Activated CD8-positive, alpha-beta T cell treated with anti-CD3 and anti-CD28 coated beads, Interleukin-2, amount 10 ng/mL, durations not matched to agents 7 days and 5 days (primary cell): ENCODE measurements at regions not wholly inside any gene's neighbourhood (a gene's known extent, or its start where the extent isn't known, plus 50 kb on each side); places are given as distances from the start of the nearest gene placed in this dataset.

Experiments
- ATAC-seq: fragments of 150-1000 bp; cut with Tn5 transposase; one replicate; pipeline ENCODE4 v1.10.0; 2021; ENCODE audit warnings: moderate library complexity
- CTCF ChIA-PET: fragments of 350-600 bp; sonication (Branson Sonifier 250); formaldehyde crosslinking; loops from one replicate; lab custom pipeline; 2021; ENCODE audit warnings: antibody characterized with exemption; lab: Charles Lee
- POLR2A ChIA-PET: fragments of 350-600 bp; sonication (Branson Sonifier 250); formaldehyde crosslinking; loops from one replicate; lab custom pipeline; 2021; ENCODE audit warnings: antibody characterized with exemption; lab: Charles Lee
- DNase-seq: peaks from one replicate; pipeline ENCODE4 v3.0.0-alpha.2; 2020
- H3K27ac Mint-ChIP-seq: one replicate; pipeline ENCODE4 v1.8.0; 2021; ENCODE audit warnings: mild to moderate bottlenecking, mixed read lengths
- H3K27me3 Mint-ChIP-seq: one replicate; pipeline ENCODE4 v1.8.0; 2021; ENCODE audit warnings: low read depth, mixed read lengths
- H3K36me3 Mint-ChIP-seq: one replicate; pipeline ENCODE4 v1.8.0; 2021; ENCODE audit warnings: low read depth, mixed read lengths
- H3K4me1 Mint-ChIP-seq: one replicate; pipeline ENCODE4 v1.8.0; 2021; ENCODE audit warnings: low read depth, mixed read lengths
- H3K4me3 Mint-ChIP-seq: one replicate; pipeline ENCODE4 v1.8.0; 2021; ENCODE audit warnings: mild to moderate bottlenecking, mixed read lengths
- H3K9me3 Mint-ChIP-seq: one replicate; pipeline ENCODE4 v1.8.0; 2022; ENCODE audit warnings: mixed read lengths; ENCODE audit not compliant: insufficient read depth

DNA sequence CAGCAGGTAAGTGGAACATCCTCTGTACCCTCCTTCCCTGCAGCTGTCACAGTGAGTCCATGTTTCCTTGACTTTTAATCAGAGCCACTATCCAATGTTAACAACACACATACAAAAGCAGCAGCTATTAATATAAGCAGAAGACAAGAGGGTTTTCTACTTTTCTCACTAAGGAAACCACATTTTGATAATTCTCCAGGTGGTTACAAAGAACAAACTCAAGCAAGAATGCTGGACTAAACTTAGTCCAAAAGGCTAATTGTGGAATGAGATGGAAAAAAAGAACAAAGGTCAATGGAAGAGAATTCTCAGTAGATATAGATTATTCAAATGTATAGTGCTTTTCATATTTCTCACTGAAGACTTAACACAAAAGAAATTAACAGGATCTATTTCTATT, 176.9 kb upstream of the SLC39A10 start:
- ChIA-PET CTCF (no interaction called here), POLR2A (interaction anchor here (0.6 kb wide), 1 partner anchor 178 kb away, joined by 3 read pairs; no protein-coding TSS in a partner anchor)
- H3K4me3 Mint-ChIP-seq: no peak overlapping the region
- ATAC-seq: no peak
- peaks cover 23% of the 10 kb centered on the region for H3K9me3 Mint-ChIP-seq
- H3K36me3 Mint-ChIP-seq: peaks cover 39% of the 10 kb centered on the region
- no peak overlapping the region for H3K27ac Mint-ChIP-seq
- peaks cover 22% of the 10 kb centered on the region for H3K4me1 Mint-ChIP-seq
- no peaks in the 10 kb centered on the region for H3K27me3 Mint-ChIP-seq
- DNase-seq: no peak

DNA sequence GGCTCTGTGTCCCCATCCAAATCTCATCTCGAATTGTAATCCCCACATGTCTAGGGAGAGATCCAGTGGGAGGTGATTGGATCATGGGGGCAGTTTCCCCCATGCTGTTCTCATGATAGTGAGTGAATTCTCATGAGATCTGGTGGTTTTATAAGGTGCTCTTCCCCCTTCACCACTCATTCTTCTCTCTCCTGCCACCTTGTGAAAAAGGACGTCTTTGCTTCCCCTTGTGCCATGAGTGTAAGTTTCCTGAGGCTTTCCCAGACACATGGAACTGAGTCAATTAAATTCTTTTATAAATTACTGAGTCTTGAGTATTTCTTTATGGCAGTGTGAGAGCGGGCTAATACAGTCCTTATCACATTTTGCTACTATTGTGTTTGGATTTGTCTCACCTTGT, 177.6 kb upstream of the SLC39A10 start:
- Mint-ChIP-seq H3K4me3 (no peak overlapping the region), H3K4me1 (peaks cover 19% of the 10 kb centered on the region), H3K36me3 (peaks cover 34% of the 10 kb centered on the region), H3K27ac (no peak overlapping the region), H3K9me3 (peaks cover 23% of the 10 kb centered on the region), H3K27me3 (no peaks in the 10 kb centered on the region)
- ChIA-PET POLR2A (interaction anchor here (0.6 kb wide), 1 partner anchor 179 kb away, joined by 3 read pairs; no protein-coding TSS in a partner anchor), CTCF (no interaction called here)
- ATAC-seq (no peak), DNase-seq (no peak)

DNA sequence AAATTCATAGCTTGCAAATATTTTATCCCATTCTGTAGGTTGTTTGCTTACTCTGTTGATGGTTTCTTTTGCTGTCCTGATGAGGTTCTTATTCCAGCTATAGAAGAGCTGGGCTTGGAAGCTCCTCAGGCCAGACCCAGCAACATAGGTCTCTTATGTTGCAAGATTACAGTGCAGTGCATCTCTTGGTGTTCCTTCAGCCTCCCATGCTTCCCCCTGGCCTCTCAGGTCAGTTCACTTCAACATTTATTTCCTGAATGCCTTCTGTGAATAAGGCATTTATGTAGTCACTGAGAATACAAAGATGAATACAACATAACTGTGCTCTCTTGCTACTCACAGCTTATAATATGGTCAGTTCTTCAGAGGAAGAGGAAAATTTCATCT, 179.0 kb upstream of the SLC39A10 start:
- H3K27me3 Mint-ChIP-seq: no peaks in the 10 kb centered on the region
- peaks cover 27% of the 10 kb centered on the region for H3K4me1 Mint-ChIP-seq
- peaks cover 31% of the 10 kb centered on the region for H3K36me3 Mint-ChIP-seq
- H3K27ac Mint-ChIP-seq: no peak overlapping the region
- H3K9me3 Mint-ChIP-seq: peaks cover 24% of the 10 kb centered on the region
- ATAC-seq (no peak), DNase-seq (no peak)
- POLR2A ChIA-PET: interaction anchor here (0.9 kb wide), 1 partner anchor 58 kb away, joined by 3 read pairs; no protein-coding TSS in a partner anchor
- no peak overlapping the region for H3K4me3 Mint-ChIP-seq
- CTCF ChIA-PET: interaction anchor here (0.7 to 1.1 kb wide), 3 partner anchors 12 to 39 kb away, joined by 3 read pairs; no protein-coding TSS in a partner anchor

DNA sequence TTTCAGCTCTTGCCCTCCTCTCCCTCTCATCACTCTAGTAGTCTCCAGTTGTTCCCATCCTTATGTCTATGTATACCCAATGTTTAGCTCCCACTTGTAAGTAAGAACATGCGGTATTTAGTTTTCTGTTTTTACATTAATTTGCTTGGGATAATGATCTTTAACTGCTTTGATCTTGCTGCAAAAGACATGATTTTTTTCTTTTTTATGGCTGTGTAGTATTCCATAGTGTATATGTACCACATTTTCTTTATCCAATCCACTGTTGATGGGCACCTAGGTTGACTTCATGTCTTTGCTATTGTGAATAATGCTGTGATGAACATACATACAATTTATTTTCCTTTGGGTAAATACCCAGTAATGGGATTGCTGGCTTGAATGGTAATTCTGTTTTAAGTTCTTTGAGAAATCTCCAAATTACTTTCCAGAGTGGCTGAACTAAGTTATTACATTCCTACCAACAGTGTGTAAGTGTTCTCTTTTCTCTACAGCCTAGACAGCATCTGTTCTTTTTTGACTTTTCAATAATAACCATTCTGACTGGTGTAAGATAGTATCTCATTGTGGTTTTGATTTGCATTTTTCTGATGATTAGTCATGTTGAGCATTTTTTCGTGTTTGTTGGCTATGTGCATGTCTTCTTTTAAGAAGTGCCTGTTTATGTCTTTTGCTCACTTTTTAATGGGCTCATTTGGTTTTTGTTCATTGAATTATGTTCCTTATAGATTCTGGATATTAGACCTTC, 179.6 kb upstream of the SLC39A10 start:
- ChIA-PET POLR2A (interaction anchor here (0.9 kb wide), 1 partner anchor 58 kb away, joined by 3 read pairs; no protein-coding TSS in a partner anchor), CTCF (interaction anchor here (0.7 to 1.1 kb wide), 6 partner anchors 11 to 183 kb away, joined by 3 to 5 read pairs (median 3); no protein-coding TSS in a partner anchor)
- Mint-ChIP-seq H3K4me3 (no peak overlapping the region), H3K36me3 (peaks cover 33% of the 10 kb centered on the region), H3K27ac (no peak overlapping the region), H3K4me1 (peaks cover 27% of the 10 kb centered on the region), H3K9me3 (peaks cover 27% of the 10 kb centered on the region), H3K27me3 (no peaks in the 10 kb centered on the region)
- peak; percentile 30 for ATAC-seq
- no peak for DNase-seq

GRCh38 chr2:195475336-195475735, 181.7 kb upstream of the SLC39A10 start:
- peaks cover 27% of the 10 kb centered on the region for H3K4me1 Mint-ChIP-seq
- peaks cover 26% of the 10 kb centered on the region for H3K36me3 Mint-ChIP-seq
- DNase-seq (no peak), ATAC-seq (no peak)
- H3K27ac Mint-ChIP-seq: no peak overlapping the region
- ChIA-PET POLR2A (no interaction called here), CTCF (interaction anchor here (1.5 kb wide), 1 partner anchor 9 kb away, joined by 3 read pairs; no protein-coding TSS in a partner anchor)
- H3K27me3 Mint-ChIP-seq: no peaks in the 10 kb centered on the region
- no peak overlapping the region for H3K4me3 Mint-ChIP-seq
- H3K9me3 Mint-ChIP-seq: peaks cover 17% of the 10 kb centered on the region

- Mint-ChIP-seq H3K36me3 (peaks cover 20% of the 10 kb centered on the region), H3K9me3 (peaks cover 17% of the 10 kb centered on the region), H3K4me1 (peaks cover 22% of the 10 kb centered on the region), H3K4me3 (no peak overlapping the region), H3K27me3 (no peaks in the 10 kb centered on the region), H3K27ac (no peak overlapping the region)
- CTCF ChIA-PET: interaction anchor here (1.0 kb wide), 1 partner anchor 35 kb away, joined by 3 read pairs; no protein-coding TSS in a partner anchor
- no peak for ATAC-seq
- DNase-seq: no peak
- POLR2A ChIA-PET: no interaction called here
Observed at GRCh38 chr2:195473862-195474261, 183.2 kb upstream of the SLC39A10 start.

- H3K4me1 Mint-ChIP-seq: peaks cover 22% of the 10 kb centered on the region
- H3K36me3 Mint-ChIP-seq: peaks cover 15% of the 10 kb centered on the region
- DNase-seq (no peak), ATAC-seq (no peak)
- H3K4me3 Mint-ChIP-seq: no peak overlapping the region
- H3K27ac Mint-ChIP-seq: peak overlapping the region; percentile 75
- POLR2A ChIA-PET: no interaction called here
- H3K27me3 Mint-ChIP-seq: no peaks in the 10 kb centered on the region
- CTCF ChIA-PET: interaction anchor here (1.5 kb wide), 1 partner anchor 49 kb away, joined by 3 read pairs; no protein-coding TSS in a partner anchor
- H3K9me3 Mint-ChIP-seq: peaks cover 11% of the 10 kb centered on the region
Observed at GRCh38 chr2:195472501-195473234, 184.4 kb upstream of the SLC39A10 start.

DNA sequence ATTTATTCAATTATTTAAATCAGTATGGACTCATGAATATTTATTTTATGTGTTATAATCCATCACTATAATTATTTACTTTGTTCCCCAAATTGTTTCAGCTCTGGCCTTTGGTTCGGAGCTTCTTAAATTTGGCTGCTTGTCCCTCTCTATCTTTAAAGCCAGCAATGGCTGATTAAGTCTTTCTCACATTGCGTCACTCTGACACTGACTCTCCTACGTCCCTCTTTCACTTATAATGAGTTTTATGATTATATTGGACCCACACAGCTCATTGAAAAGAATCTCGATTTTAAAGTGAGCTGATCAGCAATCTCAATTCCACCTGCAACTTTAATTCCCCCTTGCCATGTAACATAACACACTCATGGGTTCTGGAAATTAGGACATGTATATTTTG, 185.2 kb upstream of the SLC39A10 start:
- CTCF ChIA-PET: interaction anchor here (0.7 to 1.5 kb wide), 2 partner anchors 48 to 188 kb away, joined by 3 read pairs; no protein-coding TSS in a partner anchor
- peaks cover 12% of the 10 kb centered on the region for H3K36me3 Mint-ChIP-seq
- peaks cover 9% of the 10 kb centered on the region for H3K9me3 Mint-ChIP-seq
- no peak overlapping the region for H3K4me3 Mint-ChIP-seq
- DNase-seq: no peak
- no peak for ATAC-seq
- POLR2A ChIA-PET: no interaction called here
- no peaks in the 10 kb centered on the region for H3K27me3 Mint-ChIP-seq
- H3K4me1 Mint-ChIP-seq: peaks cover 16% of the 10 kb centered on the region
- H3K27ac Mint-ChIP-seq: no peak overlapping the region

- ChIA-PET POLR2A (interaction anchor here (1.0 kb wide), 1 partner anchor 186 kb away, joined by 3 read pairs; the partner anchor contains the start of gene SLC39A10), CTCF (interaction anchor here (0.7 to 1.5 kb wide), 2 partner anchors 48 to 189 kb away, joined by 3 read pairs; no protein-coding TSS in a partner anchor)
- ATAC-seq (no peak), DNase-seq (no peak)
- H3K4me1 Mint-ChIP-seq: peaks cover 16% of the 10 kb centered on the region
- H3K9me3 Mint-ChIP-seq: peaks cover 13% of the 10 kb centered on the region
- H3K27ac Mint-ChIP-seq: no peak overlapping the region
- no peak overlapping the region for H3K4me3 Mint-ChIP-seq
- no peaks in the 10 kb centered on the region for H3K27me3 Mint-ChIP-seq
- peaks cover 12% of the 10 kb centered on the region for H3K36me3 Mint-ChIP-seq
Observed at GRCh38 chr2:195471163-195471562, 185.9 kb upstream of the SLC39A10 start.

DNA sequence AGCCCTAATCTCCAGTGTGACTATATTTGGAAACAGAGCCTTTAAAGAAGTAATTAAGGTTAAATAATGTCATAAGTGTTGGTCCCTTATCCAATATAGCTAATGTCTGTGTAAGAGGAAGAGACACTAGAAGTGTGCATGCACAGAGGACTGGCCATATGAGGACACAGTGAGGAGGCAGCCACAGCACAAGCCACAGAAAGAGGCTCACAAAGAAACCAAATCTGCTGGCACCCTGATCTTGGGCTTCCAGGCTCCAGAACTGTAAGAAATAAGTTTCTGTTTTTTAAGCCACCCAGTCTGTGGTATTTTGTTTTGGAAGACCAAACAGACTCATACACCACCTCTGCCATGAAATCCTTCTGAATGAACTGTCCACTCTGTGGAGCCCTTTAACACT, 186.4 kb upstream of the SLC39A10 start:
- DNase-seq (no peak), ATAC-seq (no peak)
- Mint-ChIP-seq H3K4me3 (no peak overlapping the region), H3K36me3 (peaks cover 16% of the 10 kb centered on the region), H3K9me3 (peaks cover 19% of the 10 kb centered on the region), H3K27me3 (no peaks in the 10 kb centered on the region), H3K4me1 (peaks cover 16% of the 10 kb centered on the region), H3K27ac (no peak overlapping the region)
- POLR2A ChIA-PET: interaction anchor here (1.0 kb wide), 1 partner anchor 186 kb away, joined by 3 read pairs; the partner anchor contains the start of gene SLC39A10
- CTCF ChIA-PET: no interaction called here

DNA sequence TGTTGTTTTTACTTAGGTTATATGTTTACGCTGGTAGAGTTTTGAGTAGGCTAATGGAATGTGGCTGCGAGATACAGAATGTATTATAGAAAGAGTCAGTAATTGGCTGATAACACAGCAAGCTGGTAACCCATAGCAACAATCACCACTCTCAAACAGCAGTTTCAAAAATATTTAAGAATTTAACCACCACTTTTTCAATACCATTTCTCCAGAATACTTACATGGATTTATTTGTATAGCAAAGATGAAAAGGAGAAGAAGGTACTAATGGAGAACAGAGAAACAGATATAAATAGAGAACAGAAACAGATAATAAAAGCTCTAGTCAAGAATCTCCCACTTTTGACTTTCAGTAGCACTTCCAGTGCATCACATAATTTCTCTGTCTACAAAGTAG, 188.3 kb upstream of the SLC39A10 start:
- Mint-ChIP-seq H3K4me1 (peaks cover 12% of the 10 kb centered on the region), H3K27me3 (no peaks in the 10 kb centered on the region), H3K4me3 (no peak overlapping the region), H3K27ac (no peak overlapping the region), H3K9me3 (peaks cover 21% of the 10 kb centered on the region), H3K36me3 (peaks cover 16% of the 10 kb centered on the region)
- ChIA-PET POLR2A (no interaction called here), CTCF (interaction anchor here (1.1 to 1.6 kb wide), 2 partner anchors 188 to 198 kb away, joined by 3 read pairs; partner anchors contain the start of gene SLC39A10)
- no peak for ATAC-seq
- DNase-seq: no peak
